MM.1S (cell line): ENCODE measurements at regions not wholly inside any gene's neighbourhood (a gene's known extent, or its start where the extent isn't known, plus 50 kb on each side); places are given as distances from the start of the nearest gene placed in this dataset.

Experiments used
- DNase-seq: peaks from one replicate; pipeline ENCODE4 v3.0.0-alpha.2; 2015
- H2AFZ ChIP-seq: fragments of 300-600 bp; sonication (generic); 2 replicates; pipeline ENCODE4 v1.6.0; 2016; ENCODE audit warnings: antibody characterized with exemption, low read length
- H3F3A ChIP-seq: fragments of 300-600 bp; sonication (generic); 2 replicates; pipeline ENCODE4 v1.6.1; 2016; ENCODE audit warnings: mild to moderate bottlenecking, antibody characterized with exemption, low read length, moderate library complexity, mixed read lengths; ENCODE audit not compliant: insufficient read depth
- H3K27ac ChIP-seq: fragments of 300-600 bp; sonication (generic); 2 replicates; pipeline ENCODE4 v1.5.1; 2016; ENCODE audit warnings: mild to moderate bottlenecking, low read length
- H3K27me3 ChIP-seq: fragments of 300-600 bp; sonication (generic); replicated peaks from 2 replicates; pipeline ENCODE4 v1.6.0; 2016; ENCODE audit warnings: low read length; ENCODE audit not compliant: insufficient read depth
- H3K36me3 ChIP-seq: fragments of 300-600 bp; sonication (generic); replicated peaks from 2 replicates; pipeline ENCODE4 v1.6.1; 2016; ENCODE audit warnings: mild to moderate bottlenecking, low read length, mixed read lengths; ENCODE audit not compliant: insufficient read depth
- H3K4me1 ChIP-seq: fragments of 300-600 bp; sonication (generic); 2 replicates; pipeline ENCODE4 v1.6.1; 2016; ENCODE audit warnings: low read length, mixed read lengths
- H3K4me2 ChIP-seq: fragments of 300-600 bp; sonication (generic); 2 replicates; pipeline ENCODE4 v1.6.0; 2016; ENCODE audit warnings: low read depth, low read length
- H3K4me3 ChIP-seq: fragments of 300-600 bp; sonication (generic); 2 replicates; pipeline ENCODE4 v1.5.1; 2016; ENCODE audit warnings: low read length, mixed read lengths
- H3K79me2 ChIP-seq: fragments of 300-600 bp; sonication (generic); 2 replicates; pipeline ENCODE4 v1.6.1; 2016; ENCODE audit warnings: mixed run types, low read length, mixed read lengths
- H3K9ac ChIP-seq: fragments of 300-600 bp; sonication (generic); 2 replicates; pipeline ENCODE4 v1.6.1; 2016; ENCODE audit warnings: low read length, mixed read lengths
- H3K9me2 ChIP-seq: fragments of 300-600 bp; sonication (generic); replicated peaks from 2 replicates; pipeline ENCODE4 v1.6.1; 2016; ENCODE audit warnings: mild to moderate bottlenecking, low read length, mixed read lengths; ENCODE audit not compliant: insufficient read depth
- H3K9me3 ChIP-seq: fragments of 300-600 bp; sonication (generic); replicated peaks from 2 replicates; pipeline ENCODE4 v1.6.1; 2016; ENCODE audit warnings: mild to moderate bottlenecking, low read length, mixed read lengths; ENCODE audit not compliant: insufficient read depth
- H4K20me1 ChIP-seq: fragments of 300-600 bp; sonication (generic); 2 replicates; pipeline ENCODE4 v1.6.1; 2016; ENCODE audit warnings: mild to moderate bottlenecking, low read length, moderate library complexity, mixed read lengths; ENCODE audit not compliant: insufficient read depth
- EZH2 ChIP-seq: fragments of 300-600 bp; sonication (generic); optimal IDR thresholded peaks from 2 replicates; pipeline ENCODE3; 2017; ENCODE audit warnings: low read depth, mild to moderate bottlenecking, antibody characterized with exemption, low read length, mixed read lengths
- EZH2phosphoT487 ChIP-seq: fragments of 300-600 bp; sonication (generic); IDR thresholded peaks from 2 replicates; pipeline ENCODE4 v1.6.1; 2018; ENCODE audit warnings: antibody characterized with exemption, low read length
- TF ChIP-seq, protein P1 (sequence below): fragments of 300-600 bp; sonication (generic); IDR thresholded peaks from 2 replicates; pipeline ENCODE4 v1.5.1; 2016; ENCODE audit warnings: antibody characterized with exemption, low read length, mixed read lengths

DNA sequence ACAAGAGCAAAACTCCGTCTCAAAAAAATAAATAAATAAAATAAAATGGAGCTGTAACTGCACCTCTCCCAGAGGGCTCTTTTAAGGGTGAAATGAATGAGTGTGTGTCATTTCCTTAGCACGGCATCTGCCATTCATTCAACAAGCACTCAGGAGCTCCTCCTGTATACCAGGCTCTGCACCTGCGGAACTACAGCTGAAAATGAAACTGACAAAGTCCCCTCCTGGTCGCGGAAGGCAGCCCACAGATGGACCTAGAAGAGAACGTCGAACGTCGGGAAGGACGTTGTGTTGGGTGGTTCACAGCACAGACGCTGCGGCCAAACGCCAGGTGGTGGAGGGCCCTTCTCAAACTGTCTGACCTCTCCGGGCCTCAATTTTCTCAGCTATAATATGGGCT, 256.4 kb downstream of the TFAP2C start:
- TF ChIP-seq, protein P1, sequence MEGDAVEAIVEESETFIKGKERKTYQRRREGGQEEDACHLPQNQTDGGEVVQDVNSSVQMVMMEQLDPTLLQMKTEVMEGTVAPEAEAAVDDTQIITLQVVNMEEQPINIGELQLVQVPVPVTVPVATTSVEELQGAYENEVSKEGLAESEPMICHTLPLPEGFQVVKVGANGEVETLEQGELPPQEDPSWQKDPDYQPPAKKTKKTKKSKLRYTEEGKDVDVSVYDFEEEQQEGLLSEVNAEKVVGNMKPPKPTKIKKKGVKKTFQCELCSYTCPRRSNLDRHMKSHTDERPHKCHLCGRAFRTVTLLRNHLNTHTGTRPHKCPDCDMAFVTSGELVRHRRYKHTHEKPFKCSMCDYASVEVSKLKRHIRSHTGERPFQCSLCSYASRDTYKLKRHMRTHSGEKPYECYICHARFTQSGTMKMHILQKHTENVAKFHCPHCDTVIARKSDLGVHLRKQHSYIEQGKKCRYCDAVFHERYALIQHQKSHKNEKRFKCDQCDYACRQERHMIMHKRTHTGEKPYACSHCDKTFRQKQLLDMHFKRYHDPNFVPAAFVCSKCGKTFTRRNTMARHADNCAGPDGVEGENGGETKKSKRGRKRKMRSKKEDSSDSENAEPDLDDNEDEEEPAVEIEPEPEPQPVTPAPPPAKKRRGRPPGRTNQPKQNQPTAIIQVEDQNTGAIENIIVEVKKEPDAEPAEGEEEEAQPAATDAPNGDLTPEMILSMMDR: no peak
- TF ChIP-seq EZH2phosphoT487 (no peak), EZH2 (no peak)
- Histone ChIP-seq H3K9me3 (no peaks in the 10 kb centered on the region), H3K79me2 (no peaks in the 10 kb centered on the region), H2AFZ (peak overlapping the region; percentile 17), H4K20me1 (no peaks in the 10 kb centered on the region), H3K27me3 (no peaks in the 10 kb centered on the region), H3K9me2 (no peaks in the 10 kb centered on the region), H3K4me2 (peak overlapping the region; percentile 52; the same call in 1 of the 2 replicates), H3K4me1 (no peaks in the 10 kb centered on the region), H3K36me3 (no peaks in the 10 kb centered on the region), H3F3A (no peaks in the 10 kb centered on the region), H3K4me3 (no peak overlapping the region), H3K27ac (no peak overlapping the region), H3K9ac (no peak overlapping the region)
- DNase-seq: peak; percentile 68

DNA sequence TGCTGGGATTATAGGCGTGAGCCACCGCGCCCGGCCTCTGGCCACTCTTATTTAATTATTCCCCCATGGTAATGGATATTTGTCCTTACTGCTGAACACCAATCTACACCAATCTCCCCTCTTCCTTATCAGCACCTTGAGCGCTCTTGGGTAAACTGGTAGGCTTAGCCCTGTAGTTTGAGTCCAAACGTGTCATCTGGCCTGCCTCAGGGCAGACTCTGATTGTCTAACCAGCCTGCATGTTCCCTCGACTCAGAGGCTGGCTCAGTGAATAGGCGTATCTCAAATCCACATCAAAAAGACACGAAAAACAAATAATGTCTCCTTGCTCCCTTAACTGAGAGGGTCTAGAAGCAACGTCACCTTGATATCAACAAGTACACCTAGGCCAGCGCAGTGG, 260.9 kb downstream of the TFAP2C start:
- H3K27me3 ChIP-seq: no peaks in the 10 kb centered on the region
- H3K27ac ChIP-seq: no peak overlapping the region
- H3K9me2 ChIP-seq: no peaks in the 10 kb centered on the region

DNA sequence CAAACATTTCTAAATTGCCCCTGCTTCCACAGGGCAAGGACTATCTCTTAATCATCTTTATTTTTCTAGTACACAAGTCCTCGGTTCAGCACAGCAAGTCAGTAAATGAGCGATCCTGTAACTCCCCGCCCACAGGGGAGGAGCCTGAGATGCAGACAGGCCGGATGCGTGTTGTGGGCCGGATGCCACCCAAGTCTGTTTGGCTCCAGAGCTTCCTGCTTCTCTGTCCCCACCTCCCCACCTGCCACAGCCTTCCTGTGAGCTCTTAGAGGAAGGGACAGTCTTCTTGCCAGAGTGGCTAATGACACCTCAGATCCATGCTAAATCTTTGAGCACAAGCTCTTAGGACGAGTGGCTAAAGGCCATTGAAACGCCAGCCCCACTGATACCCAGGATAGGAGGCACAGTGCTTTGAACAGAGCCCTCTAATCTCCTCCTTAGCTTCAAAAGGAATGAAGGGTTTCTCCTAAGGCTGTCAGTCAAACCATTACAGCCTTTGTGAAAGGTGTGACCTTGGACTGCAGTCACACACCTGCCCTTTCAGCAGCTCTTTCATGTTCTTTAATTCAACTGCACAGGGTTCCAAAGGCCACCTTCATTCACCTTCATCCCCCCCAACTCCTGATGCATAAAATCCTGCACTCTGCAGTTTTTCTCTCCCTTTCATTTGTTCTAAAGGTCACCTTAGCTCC, 264.3 kb downstream of the TFAP2C start:
- H3K27ac ChIP-seq: no peak overlapping the region

More for the DNA sequence above, 260.9 kb downstream of the TFAP2C start:
- Histone ChIP-seq H3K4me2 (no peak overlapping the region), H3K79me2 (no peaks in the 10 kb centered on the region), H2AFZ (no peak overlapping the region), H4K20me1 (no peaks in the 10 kb centered on the region), H3K4me3 (no peak overlapping the region), H3K9ac (no peak overlapping the region), H3F3A (no peaks in the 10 kb centered on the region), H3K4me1 (no peaks in the 10 kb centered on the region), H3K36me3 (no peaks in the 10 kb centered on the region), H3K9me3 (no peaks in the 10 kb centered on the region)
- TF ChIP-seq EZH2phosphoT487: no peak
- TF ChIP-seq, protein P1: no peak
- no peak for TF ChIP-seq EZH2
- no peak for DNase-seq

More for the DNA sequence above, 264.3 kb downstream of the TFAP2C start:
- Histone ChIP-seq H3K4me3 (no peak overlapping the region), H3K9me3 (no peaks in the 10 kb centered on the region), H3K79me2 (no peaks in the 10 kb centered on the region), H3K9ac (no peak overlapping the region), H2AFZ (no peak overlapping the region), H4K20me1 (no peaks in the 10 kb centered on the region), H3F3A (no peaks in the 10 kb centered on the region), H3K9me2 (no peaks in the 10 kb centered on the region), H3K4me1 (no peaks in the 10 kb centered on the region), H3K36me3 (no peaks in the 10 kb centered on the region), H3K4me2 (no peak overlapping the region), H3K27me3 (0 out of 2 replicates have a peak, but pooled peaks cover 3% of the 10 kb centered on the region)
- no peak for TF ChIP-seq EZH2phosphoT487
- TF ChIP-seq EZH2: no peak
- TF ChIP-seq, protein P1: no peak
- DNase-seq: no peak
